IMR-90 (cell line): ENCODE measurements at regions not wholly inside any gene's neighbourhood (a gene's known extent, or its start where the extent isn't known, plus 50 kb on each side); places are given as distances from the start of the nearest gene placed in this dataset.

Experiments
- ATAC-seq: fragments of 200-7000 bp; cut with Tn5 transposase; 2 replicates; pipeline ENCODE4 v1.9.1; 2020; ENCODE audit warnings: low read depth, mild to moderate bottlenecking, moderate library complexity
- BruUV-seq: library from RNA; stranded (reverse); fragments of 400-500 nt; replicated peaks from 2 replicates; lab custom pipeline; 2021; lab: Mats Ljungman, UMichigan
- CTCF ChIA-PET: fragments of 300-600 bp; formaldehyde crosslinking; extraction: SDS; loops from one replicate; lab custom pipeline; 2021; ENCODE audit warnings: antibody characterized with exemption; lab: Yijun Ruan, JAX
- POLR2A ChIA-PET: fragments of 300-600 bp; sonication (Branson Sonifier 250); formaldehyde crosslinking; loops from one replicate; lab custom pipeline; 2022; ENCODE audit warnings: antibody characterized with exemption; ENCODE audit not compliant: unreplicated experiment; lab: Charles Lee
- DNase-seq: peaks from one replicate; pipeline ENCODE4 v3.0.0; 2013
- H2AFZ ChIP-seq: replicated peaks from 2 replicates; pipeline ENCODE3; 2013; ENCODE audit warnings: low read length, mild to moderate bottlenecking; ENCODE audit not compliant: poor library complexity
- H2AK5ac ChIP-seq: 2 replicates; pipeline ENCODE4 v1.6.1; 2013; ENCODE audit warnings: low read depth, low read length, inconsistent platforms
- H2AK9ac ChIP-seq: replicated peaks from 2 replicates; pipeline ENCODE3; 2013; ENCODE audit warnings: mild to moderate bottlenecking, low read depth, low read length, moderate library complexity; ENCODE audit not compliant: poor library complexity
- H2BK120ac ChIP-seq: 2 replicates; pipeline ENCODE4 v1.6.1; 2013; ENCODE audit warnings: low read depth, low read length, inconsistent platforms
- H2BK15ac ChIP-seq: 3 replicates; pipeline ENCODE4 v1.6.1; 2013; ENCODE audit warnings: low read depth, low read length, inconsistent platforms
- H2BK20ac ChIP-seq: 2 replicates; pipeline ENCODE4 v1.6.1; 2013; ENCODE audit warnings: low read depth, mild to moderate bottlenecking, inconsistent platforms, low read length, moderate library complexity
- H2BK5ac ChIP-seq: 2 replicates; pipeline ENCODE4 v1.6.1; 2013; ENCODE audit warnings: mild to moderate bottlenecking, low read depth, low read length, inconsistent platforms; ENCODE audit not compliant: poor library complexity, severe bottlenecking
- H3K14ac ChIP-seq: replicated peaks from 2 replicates; pipeline ENCODE4 v1.6.1; 2013; ENCODE audit warnings: low read depth, low read length, inconsistent platforms
- H3K18ac ChIP-seq: 2 replicates; pipeline ENCODE4 v1.6.1; 2013; ENCODE audit warnings: low read depth, low read length, control low read depth
- H3K23ac ChIP-seq: 2 replicates; pipeline ENCODE4 v1.6.1; 2013; ENCODE audit warnings: low read depth, low read length, inconsistent platforms
- H3K27ac ChIP-seq: 2 replicates; pipeline ENCODE4 v1.5.1; 2013; ENCODE audit warnings: mild to moderate bottlenecking, control low read depth, low read length; ENCODE audit not compliant: insufficient read depth
- H3K27me3 ChIP-seq: 2 replicates; pipeline ENCODE4 v1.6.1; 2013; ENCODE audit warnings: low read length; ENCODE audit not compliant: control insufficient read depth, insufficient read depth
- H3K36me3 ChIP-seq: 2 replicates; pipeline ENCODE4 v1.6.1; 2013; ENCODE audit warnings: low read length, mixed read lengths; ENCODE audit not compliant: control insufficient read depth, insufficient read depth
- H3K4ac ChIP-seq: 2 replicates; pipeline ENCODE4 v1.6.1; 2013; ENCODE audit warnings: low read depth, low read length, inconsistent platforms
- H3K4me1 ChIP-seq: 2 replicates; pipeline ENCODE4 v1.6.1; 2013; ENCODE audit warnings: low read length, mixed read lengths; ENCODE audit not compliant: control insufficient read depth, insufficient read depth
- H3K4me2 ChIP-seq: 2 replicates; pipeline ENCODE4 v1.6.1; 2013; ENCODE audit warnings: low read depth, mild to moderate bottlenecking, control low read depth, low read length, moderate library complexity
- H3K4me3 ChIP-seq: 2 replicates; pipeline ENCODE4 v1.5.1; 2013; ENCODE audit warnings: low read depth, mild to moderate bottlenecking, control low read depth, low read length, moderate library complexity; ENCODE audit not compliant: insufficient read depth
- H3K56ac ChIP-seq: 2 replicates; pipeline ENCODE4 v1.6.1; 2013; ENCODE audit warnings: low read length, inconsistent platforms; ENCODE audit not compliant: insufficient read depth; ENCODE audit errors: extremely low read depth
- H3K79me1 ChIP-seq, 2 experiments: 2 replicates each; pipeline ENCODE4 v1.6.1; 2013; ENCODE audit warnings: low read length in 2 of 2, inconsistent platforms in 1 of 2, low read depth in 1 of 2
- H3K9ac ChIP-seq: 2 replicates; pipeline ENCODE4 v1.6.1; 2013; ENCODE audit warnings: low read depth, low read length, control low read depth
- H3K9me1 ChIP-seq: 2 replicates; pipeline ENCODE4 v1.6.1; 2013; ENCODE audit warnings: low read length, inconsistent platforms; ENCODE audit not compliant: insufficient read depth
- H3K9me3 ChIP-seq: 2 replicates; pipeline ENCODE4 v1.6.1; 2013; ENCODE audit warnings: low read length; ENCODE audit not compliant: control insufficient read depth, insufficient read depth
- H4K20me1 ChIP-seq: 2 replicates; pipeline ENCODE4 v1.6.1; 2013; ENCODE audit warnings: low read length, inconsistent platforms; ENCODE audit not compliant: insufficient read depth
- H4K5ac ChIP-seq: 2 replicates; pipeline ENCODE4 v1.6.1; 2013; ENCODE audit warnings: mild to moderate bottlenecking, low read depth, low read length, control low read depth
- H4K8ac ChIP-seq, 2 experiments: 2 replicates each; pipeline ENCODE4 v1.6.1; 2013; ENCODE audit warnings: low read depth in 2 of 2, low read length in 2 of 2, control low read depth in 1 of 2, inconsistent platforms in 1 of 2
- H4K91ac ChIP-seq: 2 replicates; pipeline ENCODE4 v1.6.1; 2013; ENCODE audit warnings: low read depth, low read length, inconsistent platforms; ENCODE audit not compliant: insufficient read depth
- MXI1 ChIP-seq: IDR thresholded peaks from 2 replicates; pipeline ENCODE4 v1.6.1; 2012; ENCODE audit warnings: low read depth, mild to moderate bottlenecking, low read length, moderate library complexity, borderline replicate concordance
- RFX5 ChIP-seq: IDR thresholded peaks from 2 replicates; pipeline ENCODE4 v1.8.0; 2012; ENCODE audit warnings: low read depth, mild to moderate bottlenecking, low read length, moderate library complexity
- WGBS, 2 experiments: methylation state at CpG; one replicate each; pipeline versions ENCODE4 v1.1.5 to v1.1.7; 2013; ENCODE audit warnings: missing lambda C conversion rate in 2 of 2; ENCODE audit not compliant: insufficient read length in 1 of 2; ENCODE audit errors: extremely low coverage in 2 of 2; 5-methylcytosine and 5-hydroxymethylcytosine counted together
- dilution Hi-C: fragments of 300-500 bp; cut with HindIII; formaldehyde crosslinking; loops from one replicate; pipeline ENCODE4 v1.14.3; 2018; ENCODE audit warnings: low sequenced_read_pairs; ENCODE audit not compliant: unreplicated experiment
- in situ Hi-C: fragments of 300-500 bp; cut with MboI; formaldehyde crosslinking; loops from 3 replicates; pipeline ENCODE4 v1.14.3; 2019; ENCODE audit warnings: low sequenced_read_pairs, inconsistent platforms, mixed read lengths
- intact Hi-C: fragments of 100-400 bp; cut with micrococcal nuclease; formaldehyde crosslinking; loops from 2 replicates; pipeline ENCODE4 v1.10.0; 2022

- H3K9me1 ChIP-seq: peaks cover 17% of the 10 kb centered on the region
- peaks cover 24% of the 10 kb centered on the region for H3K4me1 ChIP-seq
- H3K27ac ChIP-seq: peak overlapping the region; percentile 44
- H2BK15ac ChIP-seq: peak overlapping the region; percentile 25; the same call in 2 of the 3 replicates
- H3K4me3 ChIP-seq: no peak overlapping the region
- peak overlapping the region; percentile 2 for H3K14ac ChIP-seq
- peak overlapping the region; percentile 67 for H2BK120ac ChIP-seq
- peak overlapping the region; percentile 57 for H3K4ac ChIP-seq
- H2BK5ac ChIP-seq: peak overlapping the region; percentile 39
- H4K5ac ChIP-seq: peak overlapping the region; percentile 1
- peak overlapping the region; percentile 99 for H2AK5ac ChIP-seq
- ChIA-PET POLR2A (no interaction called here), CTCF (interaction anchor here (0.5 to 1.0 kb wide), 3 partner anchors 20 to 93 kb away, joined by 3 to 4 read pairs (median 3); no protein-coding TSS in a partner anchor)
- peak overlapping the region; percentile 36 for H3K18ac ChIP-seq
- H4K8ac ChIP-seq: peak overlapping the region; percentile 19 to 70
- H3K27me3 ChIP-seq: peaks cover 2% of the 10 kb centered on the region; the same call in 1 of the 2 replicates
- BruUV-seq: no TSS peak
- H3K56ac ChIP-seq: peak overlapping the region; percentile 41; the same call in 1 of the 2 replicates
- no peaks in the 10 kb centered on the region for H4K20me1 ChIP-seq
- DNase-seq: no peak
- H4K91ac ChIP-seq: peak overlapping the region; percentile 84
- peak overlapping the region; percentile 1 for H3K4me2 ChIP-seq
- peak overlapping the region; percentile 1 for H3K9ac ChIP-seq
- H2AK9ac ChIP-seq: peak overlapping the region; percentile 48
- no peak for ATAC-seq
- no peak overlapping the region for H3K23ac ChIP-seq
- H3K79me1 ChIP-seq: no peaks in the 10 kb centered on the region
- no peak for TF ChIP-seq MXI1
- TF ChIP-seq RFX5: no peak
- dilution Hi-C loops: no loop called here
- in situ Hi-C loops: no loop called here
- peak overlapping the region; percentile 86 for H2AFZ ChIP-seq
- H3K36me3 ChIP-seq: no peaks in the 10 kb centered on the region
- peak overlapping the region; percentile 45 for H2BK20ac ChIP-seq
- WGBS, 2 experiments: 40% methylated on average over 4 of the region's 13 CpGs; no CpG with 5 or more reads in 1 of the 2 experiments
- H3K9me3 ChIP-seq: 0 out of 2 replicates have a peak, but pooled peaks cover 2% of the 10 kb centered on the region
- intact Hi-C loops: no loop called here
Observed at GRCh38 chr2:120540719-120541552, 194.7 kb upstream of the GLI2 start.
